ENCODE measurements at regions not wholly inside any gene's neighbourhood (a gene's known extent, or its start where the extent isn't known, plus 50 kb on each side); places are given as distances from the start of the nearest gene placed in this dataset.
"Not testable (repeated sequence)": the region's sequence is repeated elsewhere in the genome, so short reads cannot be mapped to it uniquely, and the experiment has no call there.

- H3K9me3 Mint-ChIP-seq; H3K27me3 Mint-ChIP-seq; H3K4me3 Mint-ChIP-seq; DNase-seq; ATAC-seq (ENCODE audit: low read depth in 2 of 2); H3K36me3 Mint-ChIP-seq; H3K27ac Mint-ChIP-seq; H3K4me1 Mint-ChIP-seq: not testable (repeated sequence)
Measured at GRCh38 chr2:22984152-22984551, 400.8 kb upstream of the KLHL29 start.

- DNase-seq (no peak), ATAC-seq (ENCODE audit: low read depth in 2 of 2) (no peak)
- Mint-ChIP-seq H3K36me3 (no peaks in the 10 kb centered on the region), H3K4me1 (no peaks in the 10 kb centered on the region), H3K27me3 (no peaks in the 10 kb centered on the region), H3K27ac (no peak overlapping the region), H3K4me3 (no peak overlapping the region), H3K9me3 (peaks cover 0 to 2% (median 0%) of the 10 kb centered on the region in 7 donors)
Measured at GRCh38 chr2:22990246-22990645, 394.7 kb upstream of the KLHL29 start.

- Mint-ChIP-seq H3K4me1 (no peaks in the 10 kb centered on the region), H3K4me3 (no peak overlapping the region), H3K27me3 (no peaks in the 10 kb centered on the region), H3K36me3 (no peaks in the 10 kb centered on the region), H3K27ac (no peak overlapping the region), H3K9me3 (peaks cover 0 to 2% (median 0%) of the 10 kb centered on the region in 7 donors)
- ATAC-seq (ENCODE audit: low read depth in 2 of 2) (no peak), DNase-seq (no peak)
Measured at GRCh38 chr2:22991844-22992243, 393.1 kb upstream of the KLHL29 start.

GRCh38 chr2:22992441-22992840 lies 392.5 kb upstream of the KLHL29 start:
- H3K9me3 Mint-ChIP-seq = peaks cover 0 to 2% (median 0%) of the 10 kb centered on the region in 7 donors
- H3K27ac Mint-ChIP-seq = no peak overlapping the region
- no peaks in the 10 kb centered on the region for H3K4me1 Mint-ChIP-seq
- ATAC-seq (ENCODE audit: low read depth in 2 of 2) = no peak
- no peak for DNase-seq
- H3K36me3 Mint-ChIP-seq = no peaks in the 10 kb centered on the region
- H3K4me3 Mint-ChIP-seq = no peak overlapping the region
- H3K27me3 Mint-ChIP-seq = no peaks in the 10 kb centered on the region

GRCh38 chr2:22993250-22993649 lies 391.7 kb upstream of the KLHL29 start:
- no peak for DNase-seq
- no peak for ATAC-seq (ENCODE audit: low read depth in 2 of 2)
- Mint-ChIP-seq H3K4me1 (no peaks in the 10 kb centered on the region), H3K36me3 (no peaks in the 10 kb centered on the region), H3K27ac (no peak overlapping the region), H3K27me3 (no peaks in the 10 kb centered on the region), H3K9me3 (peaks cover 0 to 2% (median 0%) of the 10 kb centered on the region in 7 donors), H3K4me3 (no peak overlapping the region)

- H3K4me1 Mint-ChIP-seq = no peaks in the 10 kb centered on the region
- no peaks in the 10 kb centered on the region for H3K36me3 Mint-ChIP-seq
- no peak for DNase-seq
Measured at GRCh38 chr2:22995576-22995975, 389.4 kb upstream of the KLHL29 start.

GRCh38 chr2:22996911-22997310 lies 388.1 kb upstream of the KLHL29 start:
- ATAC-seq (ENCODE audit: low read depth in 2 of 2) (no peak), DNase-seq (no peak)
- no peaks in the 10 kb centered on the region for H3K27me3 Mint-ChIP-seq
- no peaks in the 10 kb centered on the region for H3K4me1 Mint-ChIP-seq
- H3K9me3 Mint-ChIP-seq = peaks cover 0 to 7% (median 2%) of the 10 kb centered on the region in 7 donors
- no peaks in the 10 kb centered on the region for H3K36me3 Mint-ChIP-seq
- no peak overlapping the region for H3K4me3 Mint-ChIP-seq
- H3K27ac Mint-ChIP-seq = peak overlapping the region in 1 of 6 donors; percentile 58

More at GRCh38 chr2:22995576-22995975, 389.4 kb upstream of the KLHL29 start:
- no peak overlapping the region for H3K27ac Mint-ChIP-seq
- no peak overlapping the region for H3K4me3 Mint-ChIP-seq
- H3K9me3 Mint-ChIP-seq = peaks cover 0 to 4% (median 0%) of the 10 kb centered on the region in 7 donors
- H3K27me3 Mint-ChIP-seq = no peaks in the 10 kb centered on the region
- no peak for ATAC-seq (ENCODE audit: low read depth in 2 of 2)

- Mint-ChIP-seq H3K4me1 (no peaks in the 10 kb centered on the region), H3K4me3 (no peak overlapping the region), H3K27ac (no peak overlapping the region), H3K36me3 (no peaks in the 10 kb centered on the region), H3K9me3 (peaks cover 0 to 7% (median 2%) of the 10 kb centered on the region in 7 donors), H3K27me3 (no peaks in the 10 kb centered on the region)
- DNase-seq (no peak), ATAC-seq (ENCODE audit: low read depth in 2 of 2) (no peak)
Measured at GRCh38 chr2:22998359-22998758, 386.6 kb upstream of the KLHL29 start.

- Mint-ChIP-seq H3K4me1 (no peaks in the 10 kb centered on the region), H3K27ac (no peak overlapping the region), H3K4me3 (no peak overlapping the region), H3K27me3 (no peaks in the 10 kb centered on the region), H3K9me3 (peaks cover 0 to 7% (median 2%) of the 10 kb centered on the region in 7 donors), H3K36me3 (no peaks in the 10 kb centered on the region)
- no peak for ATAC-seq (ENCODE audit: low read depth in 2 of 2)
- DNase-seq = no peak
Measured at GRCh38 chr2:22999951-23000350, 385.0 kb upstream of the KLHL29 start.

- no peak overlapping the region for H3K27ac Mint-ChIP-seq
- no peaks in the 10 kb centered on the region for H3K4me1 Mint-ChIP-seq
- no peaks in the 10 kb centered on the region for H3K27me3 Mint-ChIP-seq
- no peaks in the 10 kb centered on the region for H3K36me3 Mint-ChIP-seq
- no peak for ATAC-seq (ENCODE audit: low read depth in 2 of 2)
- no peak for DNase-seq
- H3K4me3 Mint-ChIP-seq = no peak overlapping the region
- H3K9me3 Mint-ChIP-seq = peaks cover 0 to 7% (median 2%) of the 10 kb centered on the region in 7 donors
Measured at GRCh38 chr2:23002234-23002633, 382.7 kb upstream of the KLHL29 start.

- H3K27me3 Mint-ChIP-seq = peaks cover 0 to 4% (median 0%) of the 10 kb centered on the region in 3 donors
- H3K27ac Mint-ChIP-seq = no peak overlapping the region
- peaks cover 0 to 7% (median 2%) of the 10 kb centered on the region in 7 donors for H3K9me3 Mint-ChIP-seq
- H3K36me3 Mint-ChIP-seq = no peaks in the 10 kb centered on the region
- no peak for ATAC-seq (ENCODE audit: low read depth in 2 of 2)
- H3K4me3 Mint-ChIP-seq = no peak overlapping the region
- no peaks in the 10 kb centered on the region for H3K4me1 Mint-ChIP-seq
- DNase-seq = no peak
Measured at GRCh38 chr2:23005469-23005868, 379.5 kb upstream of the KLHL29 start.

- peaks cover 0 to 5% (median 2%) of the 10 kb centered on the region in 7 donors for H3K9me3 Mint-ChIP-seq
- no peak overlapping the region for H3K4me3 Mint-ChIP-seq
- no peak overlapping the region for H3K27ac Mint-ChIP-seq
- no peaks in the 10 kb centered on the region for H3K4me1 Mint-ChIP-seq
- DNase-seq = no peak
- ATAC-seq (ENCODE audit: low read depth in 2 of 2) = no peak
- H3K36me3 Mint-ChIP-seq = no peaks in the 10 kb centered on the region
- H3K27me3 Mint-ChIP-seq = peaks cover 0 to 4% (median 0%) of the 10 kb centered on the region in 3 donors
Measured at GRCh38 chr2:23007631-23008235, 377.2 kb upstream of the KLHL29 start.

GRCh38 chr2:23008440-23008839 lies 376.5 kb upstream of the KLHL29 start:
- peaks cover 0 to 5% (median 2%) of the 10 kb centered on the region in 7 donors for H3K9me3 Mint-ChIP-seq
- H3K27ac Mint-ChIP-seq = no peak overlapping the region
- peaks cover 0 to 4% (median 0%) of the 10 kb centered on the region in 3 donors for H3K27me3 Mint-ChIP-seq
- no peaks in the 10 kb centered on the region for H3K36me3 Mint-ChIP-seq
- ATAC-seq (ENCODE audit: low read depth in 2 of 2) = no peak
- no peaks in the 10 kb centered on the region for H3K4me1 Mint-ChIP-seq
- no peak overlapping the region for H3K4me3 Mint-ChIP-seq
- no peak for DNase-seq

GRCh38 chr2:23008951-23009350 lies 376.0 kb upstream of the KLHL29 start:
- DNase-seq = no peak
- no peak overlapping the region for H3K27ac Mint-ChIP-seq
- no peak for ATAC-seq (ENCODE audit: low read depth in 2 of 2)
- H3K9me3 Mint-ChIP-seq = peaks cover 0 to 5% (median 2%) of the 10 kb centered on the region in 7 donors
- H3K4me1 Mint-ChIP-seq = no peaks in the 10 kb centered on the region
- H3K36me3 Mint-ChIP-seq = no peaks in the 10 kb centered on the region
- peaks cover 0 to 4% (median 0%) of the 10 kb centered on the region in 3 donors for H3K27me3 Mint-ChIP-seq
- H3K4me3 Mint-ChIP-seq = no peak overlapping the region
